ENCODE measurements at regions not wholly inside any gene's neighbourhood (a gene's known extent, or its start where the extent isn't known, plus 50 kb on each side); places are given as distances from the start of the nearest gene placed in this dataset.
"Not testable (repeated sequence)": the region's sequence is repeated elsewhere in the genome, so short reads cannot be mapped to it uniquely, and the experiment has no call there.

GRCh38 chr10:81674941-81675340, 200.1 kb upstream of the NRG3 start:
- DNase-seq = no peak

GRCh38 chr10:81679291-81679690, 195.7 kb upstream of the NRG3 start:
- no peak for DNase-seq

DNA sequence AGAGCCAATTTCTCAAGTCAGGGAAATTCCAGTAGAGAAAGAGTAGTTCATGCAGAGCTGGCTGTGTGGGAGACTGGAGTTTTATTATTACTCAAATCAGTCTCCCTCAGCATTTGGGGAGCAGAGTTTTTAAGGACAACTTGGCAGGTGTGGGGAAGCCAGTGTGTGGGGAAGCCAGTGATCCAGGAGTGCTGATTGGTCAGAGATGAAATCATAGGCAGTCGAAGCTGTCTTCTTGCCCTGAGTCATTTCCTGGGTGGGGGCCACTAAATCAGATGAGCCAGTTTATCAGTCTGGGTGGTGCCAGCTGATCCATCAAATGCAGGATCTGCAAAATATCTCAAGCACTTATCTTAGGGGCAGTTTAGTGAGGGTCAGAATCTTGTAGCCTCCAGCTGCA, 194.6 kb upstream of the NRG3 start:
- no peak for DNase-seq

GRCh38 chr10:81688459-81688858, 186.5 kb upstream of the NRG3 start:
- no peak for DNase-seq

DNA sequence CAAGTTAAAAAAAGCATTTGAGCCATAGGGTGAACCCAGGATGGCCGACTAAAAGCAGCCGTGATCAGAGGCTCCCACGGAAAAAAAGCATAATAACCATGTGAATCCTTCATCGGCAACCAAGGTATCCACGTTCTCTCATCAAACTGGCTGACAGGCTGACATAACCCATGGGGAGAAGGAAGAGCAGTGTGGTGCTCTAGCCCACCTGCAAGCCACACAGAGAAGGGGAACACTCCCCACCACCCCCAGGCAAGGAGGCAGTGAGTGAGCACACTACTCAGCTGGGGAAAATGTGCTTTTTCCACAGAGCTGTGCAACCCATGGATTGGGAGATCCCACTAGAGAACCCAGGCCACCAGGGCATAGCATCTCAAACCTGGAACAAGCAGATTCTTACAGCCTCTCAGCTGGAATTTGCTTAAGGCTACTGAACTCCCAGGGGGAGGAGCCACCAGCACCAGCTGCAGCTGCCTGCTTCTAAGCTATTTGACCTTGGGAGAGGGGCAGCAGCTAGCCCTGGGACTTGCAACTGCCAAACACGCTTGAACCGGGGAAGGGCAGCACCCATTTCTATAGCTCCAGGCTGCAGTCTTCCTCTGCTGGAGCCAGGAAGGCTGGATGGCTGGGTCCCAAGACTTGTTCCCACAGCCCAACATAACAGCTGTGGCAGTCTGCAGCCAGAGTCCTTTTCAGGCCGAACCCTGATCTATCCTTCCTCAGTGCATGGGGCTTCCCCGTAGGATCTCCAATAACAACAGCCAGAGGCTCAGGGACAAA, 178.2 kb upstream of the NRG3 start:
- no peak for DNase-seq

DNA sequence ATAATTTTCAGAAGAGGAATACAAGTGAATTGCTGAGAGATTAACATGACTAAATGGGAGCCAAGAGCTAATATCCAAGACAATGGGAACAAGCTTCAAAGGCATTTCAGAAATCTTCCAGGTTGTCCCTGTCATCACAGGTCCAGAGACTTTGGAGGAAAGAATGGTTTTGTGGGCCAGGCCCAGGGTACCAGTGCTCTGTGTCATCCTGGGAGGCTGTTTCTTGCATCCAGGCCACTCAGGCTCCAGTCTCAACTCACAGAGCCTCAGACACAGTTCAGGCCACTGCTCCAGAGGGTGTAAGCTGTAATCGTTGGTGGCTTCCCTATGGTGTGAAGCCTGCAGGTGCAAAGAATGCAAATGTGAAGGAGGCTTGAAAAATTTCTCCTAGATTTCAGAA, 170.4 kb upstream of the NRG3 start:
- no peak for DNase-seq

GRCh38 chr10:81708416-81708815, 166.6 kb upstream of the NRG3 start:
- DNase-seq = no peak

- no peak for DNase-seq
Observed at GRCh38 chr10:81708929-81709328, 166.1 kb upstream of the NRG3 start.

DNA sequence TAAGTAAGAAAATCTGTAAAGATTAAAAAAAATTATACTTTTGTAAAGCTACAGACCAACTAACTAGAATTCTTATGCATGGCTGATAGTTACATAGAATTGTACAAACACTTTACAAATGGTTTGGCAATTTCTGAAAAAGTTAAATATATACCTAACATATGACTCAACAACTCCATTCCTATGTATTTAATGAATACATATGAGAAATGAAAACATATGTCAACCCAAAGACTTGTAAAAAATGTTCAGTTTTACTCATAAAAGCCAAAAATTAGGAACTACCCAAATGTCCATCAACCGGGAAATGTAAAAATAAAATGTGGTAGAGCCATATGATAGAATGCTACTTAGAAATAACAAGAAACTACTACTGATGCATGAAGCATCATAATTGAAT, 152.6 kb upstream of the NRG3 start:
- no peak for DNase-seq

GRCh38 chr10:81724431-81724830, 150.6 kb upstream of the NRG3 start:
- no peak for DNase-seq

- DNase-seq = no peak
Observed at GRCh38 chr10:81725851-81726250, 149.1 kb upstream of the NRG3 start.

DNA sequence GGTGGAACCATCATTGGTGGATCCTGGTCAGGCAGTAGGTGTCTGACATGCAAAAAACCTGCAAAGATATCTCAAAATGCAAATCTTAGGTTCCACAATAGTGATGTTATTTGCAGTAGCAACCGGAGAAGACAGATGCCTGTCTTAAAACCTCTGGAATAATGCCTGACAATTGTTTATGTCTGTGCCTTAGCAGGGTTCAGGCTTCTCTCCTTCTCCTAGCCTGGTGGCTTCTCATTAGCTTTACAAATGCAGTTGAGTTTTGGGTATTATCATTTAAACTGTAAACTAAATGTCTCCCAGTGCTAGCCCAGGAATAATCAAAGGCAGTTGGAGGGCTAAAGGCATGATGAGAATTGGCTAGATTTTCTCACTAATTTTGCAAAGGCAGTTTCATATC, 146.3 kb upstream of the NRG3 start:
- no peak for DNase-seq

DNA sequence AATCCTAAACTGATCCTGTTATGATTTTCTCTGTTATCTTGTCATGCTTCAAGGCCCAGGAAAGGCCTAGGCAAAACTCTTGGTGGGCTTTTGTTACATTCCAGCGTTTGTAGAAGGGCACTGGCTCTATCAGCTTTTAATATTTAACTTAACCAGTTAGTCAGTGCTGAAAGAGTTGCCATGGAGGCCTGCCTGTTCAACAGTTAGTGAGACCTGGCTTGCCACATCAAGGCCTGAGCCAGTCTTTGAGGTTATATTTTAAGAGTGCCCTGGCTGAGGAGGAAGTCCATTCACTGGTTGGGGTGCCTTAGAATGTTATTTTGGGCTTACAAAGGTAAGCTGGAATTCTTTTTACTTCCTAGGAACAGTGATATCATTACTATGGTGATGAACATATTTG, 144.1 kb upstream of the NRG3 start:
- no peak for DNase-seq

GRCh38 chr10:81733542-81733941, 141.5 kb upstream of the NRG3 start:
- DNase-seq = no peak

DNA sequence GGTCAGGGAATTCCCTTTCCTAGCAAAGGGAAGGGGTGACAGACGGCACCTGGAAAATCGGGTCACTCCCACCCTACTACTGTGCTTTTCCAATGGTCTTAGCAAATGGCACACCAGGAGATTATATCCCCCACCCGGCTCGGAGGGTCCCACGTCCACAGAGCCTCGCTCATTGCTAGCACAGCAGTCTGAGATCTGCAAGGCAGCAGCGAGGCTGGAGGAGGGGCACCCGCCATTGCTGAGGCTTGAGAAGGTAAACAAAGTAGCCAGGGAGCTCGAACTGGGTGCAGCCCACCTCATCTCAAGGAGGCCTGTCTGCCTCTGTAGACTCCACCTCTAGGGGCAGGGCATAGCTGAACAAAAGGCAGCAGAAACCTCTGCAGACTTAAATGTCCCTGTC, 139.8 kb upstream of the NRG3 start:
- DNase-seq = not testable (repeated sequence)

GRCh38 chr10:81759111-81759510, 115.9 kb upstream of the NRG3 start:
- no peak for DNase-seq

DNA sequence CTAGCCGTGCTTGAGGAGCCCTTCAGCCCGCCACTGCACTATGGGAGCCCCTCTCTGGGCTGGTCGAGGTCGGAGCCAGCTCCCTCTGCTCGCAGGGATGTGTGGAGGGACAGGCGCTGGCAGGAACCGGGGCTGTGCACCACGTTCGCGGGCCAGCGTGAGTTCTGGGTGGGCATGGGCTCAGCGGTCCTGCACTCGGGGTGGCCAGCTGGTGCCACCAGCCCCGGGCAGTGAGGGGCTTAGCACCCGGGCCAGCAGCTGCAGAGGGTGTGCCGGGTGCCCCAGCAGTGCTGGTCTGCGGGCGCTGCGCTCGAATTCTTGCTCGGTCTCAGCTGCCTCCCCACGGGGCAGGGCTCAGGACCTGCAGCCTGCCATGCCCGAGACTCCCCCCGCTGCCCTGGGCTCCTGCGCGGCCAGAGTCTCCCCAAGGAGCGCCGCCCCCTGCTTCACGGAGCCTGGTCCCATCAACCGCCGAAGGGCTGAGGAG, 90.8 kb upstream of the NRG3 start:
- DNase-seq = no peak

- DNase-seq = no peak
Observed at GRCh38 chr10:81792729-81793128, 82.3 kb upstream of the NRG3 start.

GRCh38 chr10:81806842-81807241, 68.2 kb upstream of the NRG3 start:
- DNase-seq = no peak

GRCh38 chr10:81814842-81815241, 60.2 kb upstream of the NRG3 start:
- no peak for DNase-seq

DNA sequence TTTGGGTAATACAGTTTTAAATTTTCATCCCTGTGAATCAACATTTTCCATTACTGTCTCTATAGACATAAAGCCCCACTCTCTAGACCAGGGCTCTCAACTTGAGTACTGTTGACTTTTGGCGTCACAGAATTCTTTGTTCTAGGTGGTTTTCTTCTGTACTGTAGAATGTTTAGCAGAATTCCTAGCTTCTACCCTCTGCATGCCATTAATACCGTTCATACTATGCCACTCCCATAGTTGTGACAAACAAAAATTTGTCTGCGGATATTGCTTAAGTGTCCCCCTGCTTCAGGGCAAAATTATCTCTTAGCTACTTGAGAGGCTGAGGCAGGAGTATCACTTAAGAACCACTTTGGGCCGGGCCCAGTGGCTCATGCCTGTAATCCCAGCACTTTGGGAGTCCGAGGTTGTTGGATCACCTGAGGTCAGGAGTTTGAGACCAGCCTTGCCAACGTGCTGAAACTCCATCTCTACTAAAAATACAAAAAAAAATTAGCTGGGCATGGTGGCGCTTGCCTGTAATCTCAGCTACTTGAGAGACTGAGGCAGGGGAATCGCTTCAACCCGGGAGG, 57.3 kb upstream of the NRG3 start:
- DNase-seq = no peak

DNA sequence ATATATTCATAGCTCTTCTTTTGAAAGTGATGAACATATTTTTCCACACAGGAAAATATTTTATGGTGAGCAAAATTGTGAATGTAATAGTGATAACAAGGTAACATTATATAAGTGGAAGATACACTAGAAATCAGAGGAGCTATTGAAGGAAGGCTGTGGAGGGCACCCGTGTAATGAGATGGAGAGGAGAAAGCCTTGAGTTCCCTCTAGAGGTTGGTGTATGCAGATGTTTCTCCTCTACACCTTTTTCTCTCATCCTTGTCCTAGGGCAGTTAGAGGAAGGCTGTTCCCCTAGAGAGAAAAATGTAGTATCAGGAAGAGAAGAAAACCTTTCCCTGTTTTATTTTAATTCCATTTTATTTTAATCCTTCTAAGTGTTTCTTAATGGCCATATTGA, 54.6 kb upstream of the NRG3 start:
- DNase-seq = no peak
